K562 (cell line): ENCODE measurements at regions not wholly inside any gene's neighbourhood (a gene's known extent, or its start where the extent isn't known, plus 50 kb on each side); places are given as distances from the start of the nearest gene placed in this dataset.

Experiments used
- ATAC-seq: fragments of 200-7000 bp; cut with Tn5 transposase; 3 replicates; pipeline ENCODE4 v1.9.1; 2020; ENCODE audit warnings: moderate library complexity
- BruUV-seq: library from RNA; stranded (reverse); fragments of 400-500 nt; replicated peaks from 2 replicates; lab custom pipeline; 2021; lab: Mats Ljungman, UMichigan
- CTCF ChIA-PET: fragments of 300-600 bp; formaldehyde crosslinking; extraction: SDS; loops from one replicate; lab custom pipeline; 2021; ENCODE audit warnings: low intra/inter-chr PET ratio; lab: Yijun Ruan, JAX
- POLR2A ChIA-PET: fragments of 300-600, 350-650 bp; sonication (Branson Sonifier 250); formaldehyde crosslinking; extraction: SDS; loops from one replicate; lab custom pipeline; 2021; ENCODE audit warnings: antibody characterized with exemption, inconsistent platforms; lab: Yijun Ruan, JAX
- DNase-seq, 4 experiments: peaks; one replicate each; pipeline versions ENCODE4 v3.0.0 to v3.0.0-alpha.2; 2011 to 2018; ENCODE audit warnings: low spot score in 3 of 4, mixed read lengths in 3 of 4; ENCODE audit errors: extremely low read depth in 1 of 4
- FAIRE-seq: peaks from 2 replicates; lab custom pipeline; 2011; peaks lifted over from hg19 to GRCh38; lab: Jason Lieb, UNC
- H2AFZ ChIP-seq: 2 replicates; pipeline ENCODE4 v1.6.0; 2011; ENCODE audit warnings: low read depth, low read length, control low read depth, inconsistent platforms
- H3K27ac ChIP-seq: fragments of 200-600 bp; 3 replicates; pipeline ENCODE4 v1.8.0; 2011; ENCODE audit warnings: low read depth, mild to moderate bottlenecking, control low read depth, inconsistent platforms, low read length, moderate library complexity, mixed read lengths; ENCODE audit errors: extremely low read depth
- H3K27me3 ChIP-seq, 2 experiments: fragments of 300-600 bp in 1 of 2; 2 replicates in 1 of 2; 3 replicates in 1 of 2; pipeline versions ENCODE4 v1.6.0 to v1.8.0; 2011; ENCODE audit warnings: inconsistent platforms in 2 of 2, low read length in 2 of 2, mild to moderate bottlenecking in 1 of 2, mixed read lengths in 1 of 2, moderate library complexity in 1 of 2; ENCODE audit not compliant: control insufficient read depth in 2 of 2, insufficient read depth in 2 of 2
- H3K36me3 ChIP-seq: fragments of 300-600 bp; 3 replicates; pipeline ENCODE4 v1.8.0; 2011; ENCODE audit warnings: mild to moderate bottlenecking, low read length, inconsistent platforms; ENCODE audit not compliant: control insufficient read depth, insufficient read depth
- H3K4me1 ChIP-seq, 2 experiments: fragments of 200-600 bp in 1 of 2; replicated peaks in 1 of 2; 2 replicates in 1 of 2; 3 replicates in 1 of 2; pipeline versions ENCODE4 v1.5.1 to v1.8.0; 2011; ENCODE audit warnings: inconsistent platforms in 2 of 2, low read length in 2 of 2, mild to moderate bottlenecking in 1 of 2, mixed read lengths in 1 of 2, moderate library complexity in 1 of 2; ENCODE audit not compliant: control insufficient read depth in 2 of 2, insufficient read depth in 2 of 2
- H3K4me2 ChIP-seq: 2 replicates; pipeline ENCODE4 v1.6.1; 2011; ENCODE audit warnings: low read length, control low read depth, inconsistent platforms, mixed read lengths; ENCODE audit not compliant: insufficient read depth
- H3K4me3 ChIP-seq: fragments of 200-600 bp; sonication (generic), shearing (Covaris generic); 2 replicates; pipeline ENCODE4 v1.5.1; 2016; ENCODE audit warnings: control low read depth, inconsistent platforms
- H3K79me2 ChIP-seq: fragments of 200-600 bp; 3 replicates; pipeline ENCODE4 v1.8.0; 2011; ENCODE audit warnings: low read length, inconsistent platforms; ENCODE audit not compliant: control insufficient read depth, insufficient read depth
- H3K9ac ChIP-seq, 2 experiments: 2 replicates each; pipeline versions ENCODE4 v1.6.0 to v1.6.1; 2011; ENCODE audit warnings: low read depth in 2 of 2, low read length in 2 of 2, control low read depth in 1 of 2, inconsistent platforms in 1 of 2, mild to moderate bottlenecking in 1 of 2, mixed read lengths in 1 of 2; ENCODE audit not compliant: insufficient read depth in 1 of 2
- H3K9me1 ChIP-seq: one replicate; pipeline ENCODE4 v1.6.0; 2011; ENCODE audit warnings: inconsistent platforms, mild to moderate bottlenecking, low read length, moderate library complexity; ENCODE audit not compliant: control insufficient read depth, insufficient read depth
- H3K9me3 ChIP-seq: replicated peaks from 2 replicates; pipeline ENCODE4 v1.5.1; 2011; ENCODE audit warnings: low read depth, low read length, inconsistent platforms; ENCODE audit not compliant: control insufficient read depth, insufficient read depth
- H4K20me1 ChIP-seq: replicated peaks from 2 replicates; pipeline ENCODE4 v1.6.1; 2011; ENCODE audit warnings: low read length, inconsistent platforms, mixed read lengths; ENCODE audit not compliant: control insufficient read depth, insufficient read depth
- CBFB ChIP-seq: sonication (generic); formaldehyde crosslinking; IDR thresholded peaks from 2 replicates; pipeline ENCODE4 v1.4.0; 2020; ENCODE audit warnings: mild to moderate bottlenecking, missing genetic modification reagents
- KDM4B ChIP-seq, 2 experiments: fragments of 450-650 bp in 1 of 2; sonication (generic) in 1 of 2; IDR thresholded peaks; 2 replicates each; pipeline ENCODE4 v1.6.1; 2016 to 2017; ENCODE audit warnings: borderline replicate concordance in 2 of 2, antibody characterized with exemption in 1 of 2, low read depth in 1 of 2, mild to moderate bottlenecking in 1 of 2
- KLF6 ChIP-seq: fragments of 250-450 bp; sonication (Bioruptor Pico); IDR thresholded peaks from 2 replicates; pipeline ENCODE4 v1.4.0; 2020; ENCODE audit warnings: mild to moderate bottlenecking, moderate library complexity, borderline replicate concordance
- MAFG ChIP-seq: fragments of 450-650 bp; conservative IDR thresholded peaks from 2 replicates; pipeline ENCODE4 v1.6.1; 2016; ENCODE audit warnings: missing genetic modification characterization, missing compliant biosample characterization
- NFYB ChIP-seq: IDR thresholded peaks from 2 replicates; pipeline ENCODE4 v1.6.1; 2011; ENCODE audit warnings: mild to moderate bottlenecking, moderate library complexity; ENCODE audit not compliant: insufficient read length; ENCODE audit errors: extremely low read depth
- SIX5 ChIP-seq, 2 experiments: IDR thresholded peaks; 2 replicates each; pipeline ENCODE4 v1.6.1; 2011; ENCODE audit warnings: low read length in 2 of 2, borderline replicate concordance in 1 of 2, low read depth in 1 of 2, mild to moderate bottlenecking in 1 of 2, moderate library complexity in 1 of 2; ENCODE audit not compliant: insufficient read depth in 1 of 2
- ZNF668 ChIP-seq: fragments of 250-450 bp; sonication (Bioruptor Pico); IDR thresholded peaks from 2 replicates; pipeline ENCODE4 v1.8.0; 2022; ENCODE audit warnings: mild to moderate bottlenecking, inconsistent platforms
- ZNF717 ChIP-seq: fragments of 250-450 bp; sonication (Bioruptor Pico); IDR thresholded peaks from 2 replicates; pipeline ENCODE4 v1.5.0; 2021
- ZNF785 ChIP-seq: fragments of 250-450 bp; sonication (Bioruptor Pico); IDR thresholded peaks from 2 replicates; pipeline ENCODE4 v1.4.0; 2020; ENCODE audit warnings: mild to moderate bottlenecking
- WGBS: fragments of 100-300 bp; shearing (Covaris generic); methylation state at CpG from one replicate; pipeline ENCODE4 v1.1.6; 2016; ENCODE audit warnings: low coverage, mixed read lengths; ENCODE audit not compliant: insufficient coverage; ENCODE audit errors: missing lambda C conversion rate; 5-methylcytosine and 5-hydroxymethylcytosine counted together
- in situ Hi-C: fragments of 300-500 bp; cut with MboI; formaldehyde crosslinking; loops from 4 replicates; pipeline ENCODE4 v1.15.0; 2018; ENCODE audit warnings: inconsistent platforms, mixed read lengths
- intact Hi-C: fragments of 100-400 bp; cut with micrococcal nuclease; formaldehyde crosslinking; loops from 2 replicates; pipeline ENCODE4 v1.14.2; 2022

- CTCF ChIA-PET = interaction anchor here (0.6 kb wide), 1 partner anchor 18 kb away, joined by 6 read pairs; no protein-coding TSS in a partner anchor
- Histone ChIP-seq H3K4me3 (no peak overlapping the region), H3K79me2 (no peaks in the 10 kb centered on the region), H3K36me3 (no peaks in the 10 kb centered on the region), H4K20me1 (no peaks in the 10 kb centered on the region), H3K27ac (no peak overlapping the region), H3K9me1 (no peaks in the 10 kb centered on the region), H3K4me1 (no peaks in the 10 kb centered on the region), H3K4me2 (no peak overlapping the region), H3K9ac (no peak overlapping the region), H3K9me3 (no peaks in the 10 kb centered on the region), H3K27me3 (peaks cover 0 to 9% of the 10 kb centered on the region in 2 experiments; a peak in 2 of 5 replicates), H2AFZ (no peak overlapping the region)
- no peak for FAIRE-seq
- POLR2A ChIA-PET = no interaction called here
- intact Hi-C loops (no loop called here), in situ Hi-C loops (no loop called here)
- ATAC-seq = no peak
- no TSS peak for BruUV-seq
- no peak for DNase-seq
- TF ChIP-seq ZNF668 (CRISPR knock-in tag) = no peak
- no peak for TF ChIP-seq SIX5 (IDR thresholded peaks at IDR 0.05; ENCODE audit: borderline replicate concordance in 1 of 2, insufficient read depth in 1 of 2, low read depth in 1 of 2, low read length in 2 of 2)
- no peak for TF ChIP-seq MAFG (tag)
- no peak for TF ChIP-seq ZNF785
- TF ChIP-seq ZNF717 (CRISPR knock-in tag) = no peak
- TF ChIP-seq CBFB (CRISPR knock-in tag) = no peak
- TF ChIP-seq KDM4B (IDR thresholded peaks at IDR 0.05; ENCODE audit: borderline replicate concordance in 2 of 2, low read depth in 1 of 2) = no peak
- TF ChIP-seq KLF6 (CRISPR knock-in tag) = no peak
- TF ChIP-seq NFYB = no peak
- WGBS = 2% methylated on average over 6 of the region's 6 CpGs
Measured at GRCh38 chr2:16293398-16293797, 353.0 kb downstream of the MYCN start.
